ENCODE measurements at regions not wholly inside any gene's neighbourhood (a gene's known extent, or its start where the extent isn't known, plus 50 kb on each side); places are given as distances from the start of the nearest gene placed in this dataset.

DNA sequence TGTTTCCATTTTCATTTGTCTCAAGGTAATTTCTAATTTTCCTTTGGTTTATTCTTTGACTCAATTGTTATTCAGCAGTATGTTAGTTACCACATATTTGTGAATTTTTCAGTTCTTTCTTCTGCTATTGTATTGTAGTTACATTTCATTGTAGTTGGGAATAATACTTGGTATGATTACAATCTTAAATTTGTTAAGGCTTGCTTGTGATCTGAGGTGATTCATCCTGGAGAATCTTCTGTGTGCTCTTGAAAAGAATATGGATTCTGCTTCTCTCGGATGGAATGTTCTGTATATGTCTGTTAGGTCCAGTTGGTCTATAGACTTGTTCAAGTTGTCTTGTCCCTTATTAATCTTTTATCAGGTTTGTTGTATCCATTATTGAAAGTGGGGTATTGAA, 63.4 kb upstream of the VEPH1 start:
- Histone ChIP-seq H3K4me3 (ENCODE audit: low read depth, low read length, poor library complexity, severe bottlenecking) (no peak overlapping the region), H3K9me2 (ENCODE audit: low read depth, low read length) (no peaks in the 10 kb centered on the region), H3F3A (ENCODE audit: insufficient read depth, low read length) (no peaks in the 10 kb centered on the region), H3K4me2 (ENCODE audit: low read length) (no peak overlapping the region), H4K20me1 (ENCODE audit: insufficient read depth, low read length) (no peaks in the 10 kb centered on the region), H3K27me3 (ENCODE audit: insufficient read depth, low read length) (no peaks in the 10 kb centered on the region), H3K4me1 (ENCODE audit: insufficient read depth, low read length, severe bottlenecking) (no peaks in the 10 kb centered on the region), H3K9me3 (ENCODE audit: low read length) (no peaks in the 10 kb centered on the region), H3K27ac (ENCODE audit: low read depth, low read length, poor library complexity, severe bottlenecking) (no peak overlapping the region), H2AFZ (ENCODE audit: low read length) (no peak overlapping the region), H3K36me3 (ENCODE audit: insufficient read depth, low read length) (no peaks in the 10 kb centered on the region), H3K79me2 (ENCODE audit: insufficient read depth, low read length) (no peaks in the 10 kb centered on the region), H3K9ac (ENCODE audit: low read length) (no peak overlapping the region)
- TF ChIP-seq, protein P1, sequence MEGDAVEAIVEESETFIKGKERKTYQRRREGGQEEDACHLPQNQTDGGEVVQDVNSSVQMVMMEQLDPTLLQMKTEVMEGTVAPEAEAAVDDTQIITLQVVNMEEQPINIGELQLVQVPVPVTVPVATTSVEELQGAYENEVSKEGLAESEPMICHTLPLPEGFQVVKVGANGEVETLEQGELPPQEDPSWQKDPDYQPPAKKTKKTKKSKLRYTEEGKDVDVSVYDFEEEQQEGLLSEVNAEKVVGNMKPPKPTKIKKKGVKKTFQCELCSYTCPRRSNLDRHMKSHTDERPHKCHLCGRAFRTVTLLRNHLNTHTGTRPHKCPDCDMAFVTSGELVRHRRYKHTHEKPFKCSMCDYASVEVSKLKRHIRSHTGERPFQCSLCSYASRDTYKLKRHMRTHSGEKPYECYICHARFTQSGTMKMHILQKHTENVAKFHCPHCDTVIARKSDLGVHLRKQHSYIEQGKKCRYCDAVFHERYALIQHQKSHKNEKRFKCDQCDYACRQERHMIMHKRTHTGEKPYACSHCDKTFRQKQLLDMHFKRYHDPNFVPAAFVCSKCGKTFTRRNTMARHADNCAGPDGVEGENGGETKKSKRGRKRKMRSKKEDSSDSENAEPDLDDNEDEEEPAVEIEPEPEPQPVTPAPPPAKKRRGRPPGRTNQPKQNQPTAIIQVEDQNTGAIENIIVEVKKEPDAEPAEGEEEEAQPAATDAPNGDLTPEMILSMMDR (IDR thresholded peaks at IDR 0.05; ENCODE audit: low read length), result no peak
- no peak for TF ChIP-seq EZH2 (IDR thresholded peaks at IDR 0.05; ENCODE audit: borderline replicate concordance, low read length)

DNA sequence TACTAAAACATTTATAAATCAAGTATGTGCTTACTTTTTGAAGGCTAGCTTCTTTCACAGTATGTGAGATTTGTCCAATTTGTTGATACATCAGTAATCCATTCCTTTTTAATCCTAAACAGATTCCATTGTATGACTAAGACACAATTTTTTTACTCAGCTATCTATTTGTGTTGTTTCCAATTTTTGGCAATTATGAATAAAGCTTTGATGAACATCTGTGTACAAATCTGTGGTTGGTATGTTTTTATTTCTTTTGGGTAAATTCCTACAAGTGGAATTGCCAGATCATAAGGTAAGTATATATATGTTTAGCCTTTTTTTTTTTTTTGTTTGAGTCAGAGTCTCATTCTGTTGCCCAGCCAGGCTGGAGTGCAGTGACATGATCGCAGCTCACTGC, 56.2 kb upstream of the VEPH1 start:
- H3K9ac ChIP-seq (ENCODE audit: low read length), result no peak overlapping the region
- H3K36me3 ChIP-seq (ENCODE audit: insufficient read depth, low read length), result no peaks in the 10 kb centered on the region
- no peak for TF ChIP-seq EZH2 (IDR thresholded peaks at IDR 0.05; ENCODE audit: borderline replicate concordance, low read length)
- TF ChIP-seq, protein P1 (IDR thresholded peaks at IDR 0.05; ENCODE audit: low read length), result no peak
- no peaks in the 10 kb centered on the region for H3K9me2 ChIP-seq (ENCODE audit: low read depth, low read length)
- no peaks in the 10 kb centered on the region for H3K27me3 ChIP-seq (ENCODE audit: insufficient read depth, low read length)
- H3K4me2 ChIP-seq (ENCODE audit: low read length), result no peak overlapping the region
- no peaks in the 10 kb centered on the region for H3K9me3 ChIP-seq (ENCODE audit: low read length)
- no peaks in the 10 kb centered on the region for H3F3A ChIP-seq (ENCODE audit: insufficient read depth, low read length)
- H3K4me1 ChIP-seq (ENCODE audit: insufficient read depth, low read length, severe bottlenecking), result no peaks in the 10 kb centered on the region
- H3K27ac ChIP-seq (ENCODE audit: low read depth, low read length, poor library complexity, severe bottlenecking), result no peak overlapping the region
- H3K79me2 ChIP-seq (ENCODE audit: insufficient read depth, low read length), result no peaks in the 10 kb centered on the region
- no peaks in the 10 kb centered on the region for H4K20me1 ChIP-seq (ENCODE audit: insufficient read depth, low read length)
- no peak overlapping the region for H3K4me3 ChIP-seq (ENCODE audit: low read depth, low read length, poor library complexity, severe bottlenecking)
- H2AFZ ChIP-seq (ENCODE audit: low read length), result no peak overlapping the region
